Ecto neural progenitor cell (in vitro differentiated cells): ENCODE measurements at regions not wholly inside any gene's neighbourhood (a gene's known extent, or its start where the extent isn't known, plus 50 kb on each side); places are given as distances from the start of the nearest gene placed in this dataset.
"Not testable (repeated sequence)": the region's sequence is repeated elsewhere in the genome, so short reads cannot be mapped to it uniquely, and the experiment has no call there.

Experiments used
- DNase-seq: peaks from one replicate; pipeline ENCODE4 v3.0.0-alpha.2; 2018; ENCODE audit warnings: low spot score

- DNase-seq: no peak
Observed at GRCh38 chr1:213324859-213325258, 273.8 kb downstream of the RPS6KC1 start.

- DNase-seq: no peak
Observed at GRCh38 chr1:213325482-213325881, 274.4 kb downstream of the RPS6KC1 start.

- no peak for DNase-seq
Observed at GRCh38 chr1:213326281-213327016, 275.4 kb downstream of the RPS6KC1 start.

GRCh38 chr1:213327017-213327667, 276.1 kb downstream of the RPS6KC1 start:
- no peak for DNase-seq

GRCh38 chr1:213329406-213330008, 278.5 kb downstream of the RPS6KC1 start:
- no peak for DNase-seq

- no peak for DNase-seq
Observed at GRCh38 chr1:213330281-213330680, 279.2 kb downstream of the RPS6KC1 start.

GRCh38 chr1:213331631-213332175, 280.7 kb downstream of the RPS6KC1 start:
- DNase-seq: no peak

GRCh38 chr1:213332491-213332890, 281.4 kb downstream of the RPS6KC1 start:
- no peak for DNase-seq

GRCh38 chr1:213333121-213333520, 282.1 kb downstream of the RPS6KC1 start:
- DNase-seq: no peak

- DNase-seq: no peak
Observed at GRCh38 chr1:213335084-213335483, 284.0 kb downstream of the RPS6KC1 start.

GRCh38 chr1:213337025-213337678, 286.1 kb downstream of the RPS6KC1 start:
- no peak for DNase-seq

- DNase-seq: no peak
Observed at GRCh38 chr1:213340593-213340992, 289.6 kb downstream of the RPS6KC1 start.

GRCh38 chr1:213345621-213346020, 294.6 kb downstream of the RPS6KC1 start:
- DNase-seq: no peak

GRCh38 chr1:213357403-213357802, 306.4 kb downstream of the RPS6KC1 start:
- no peak for DNase-seq

- DNase-seq: not testable (repeated sequence)
Observed at GRCh38 chr1:213358368-213358767, 307.3 kb downstream of the RPS6KC1 start.

GRCh38 chr1:213362598-213362997, 311.6 kb downstream of the RPS6KC1 start:
- no peak for DNase-seq

- no peak for DNase-seq
Observed at GRCh38 chr1:213366141-213366831, 315.2 kb downstream of the RPS6KC1 start.

- DNase-seq: no peak
Observed at GRCh38 chr1:213369465-213369864, 318.4 kb downstream of the RPS6KC1 start.

GRCh38 chr1:213370523-213370922, 319.5 kb downstream of the RPS6KC1 start:
- DNase-seq: no peak

- no peak for DNase-seq
Observed at GRCh38 chr1:213371525-213371846, 320.4 kb downstream of the RPS6KC1 start.

- no peak for DNase-seq
Observed at GRCh38 chr1:213371847-213372619, 321.0 kb downstream of the RPS6KC1 start.
